CD14-positive monocyte (primary cell): ENCODE measurements at regions not wholly inside any gene's neighbourhood (a gene's known extent, or its start where the extent isn't known, plus 50 kb on each side); places are given as distances from the start of the nearest gene placed in this dataset.

Source experiments
- DNase-seq, 3 donors: peaks; one replicate each; pipeline ENCODE4 v3.0.0-alpha.2; 2011 to 2022
- H2AFZ ChIP-seq: 2 replicates; pipeline ENCODE4 v1.6.0; 2012; ENCODE audit warnings: mild to moderate bottlenecking, low read depth, low read length, inconsistent platforms; ENCODE audit not compliant: insufficient read depth, poor library complexity, severe bottlenecking
- H3K27ac ChIP-seq, 2 donors: 1 replicate in 1 of 2; 2 replicates in 1 of 2; pipeline ENCODE4 v1.5.1; 2012 to 2013; ENCODE audit warnings: low read length in 2 of 2, control low read depth in 1 of 2, inconsistent platforms in 1 of 2, low read depth in 1 of 2, mild to moderate bottlenecking in 1 of 2
- H3K27me3 ChIP-seq, 2 donors: one replicate each; pipeline versions ENCODE4 v1.6.0 to v1.6.1; 2011 to 2013; ENCODE audit warnings: low read length in 2 of 2; ENCODE audit not compliant: control insufficient read depth in 2 of 2, insufficient read depth in 2 of 2
- H3K36me3 ChIP-seq, 2 donors: replicated peaks in 1 of 2; 1 replicate in 1 of 2; 2 replicates in 1 of 2; pipeline versions ENCODE4 v1.5.1 to v1.6.1; 2012 to 2013; ENCODE audit warnings: low read length in 2 of 2, control low read depth in 1 of 2, inconsistent platforms in 1 of 2, mild to moderate bottlenecking in 1 of 2; ENCODE audit not compliant: insufficient read depth in 2 of 2, control insufficient read depth in 1 of 2
- H3K4me1 ChIP-seq, 2 donors: 1 replicate in 1 of 2; 2 replicates in 1 of 2; pipeline versions ENCODE4 v1.5.1 to v1.6.1; 2012 to 2013; ENCODE audit warnings: low read length in 2 of 2, control low read depth in 1 of 2, inconsistent platforms in 1 of 2, mild to moderate bottlenecking in 1 of 2, moderate library complexity in 1 of 2; ENCODE audit not compliant: insufficient read depth in 2 of 2, control insufficient read depth in 1 of 2
- H3K4me2 ChIP-seq: replicated peaks from 2 replicates; pipeline ENCODE3; 2012; ENCODE audit warnings: low read length, moderate library complexity, mild to moderate bottlenecking; ENCODE audit not compliant: poor library complexity, severe bottlenecking; ENCODE audit errors: extremely low read depth
- H3K4me3 ChIP-seq, 3 experiments: fragments of 200-600 bp in 1 of 3; sonication (generic) in 1 of 3; replicated peaks in 1 of 3; 1 replicate in 2 of 3; 2 replicates in 1 of 3; pipeline ENCODE4 v1.5.1; 2011 to 2013; ENCODE audit warnings: low read length in 3 of 3, mild to moderate bottlenecking in 3 of 3, control low read depth in 2 of 3, low read depth in 2 of 3, inconsistent platforms in 1 of 3, moderate library complexity in 1 of 3
- H3K79me2 ChIP-seq: 2 replicates; pipeline ENCODE4 v1.6.0; 2012; ENCODE audit warnings: mild to moderate bottlenecking, control low read depth, inconsistent platforms, low read length, moderate library complexity; ENCODE audit not compliant: insufficient read depth
- H3K9ac ChIP-seq: 2 replicates; pipeline ENCODE4 v1.6.0; 2017; ENCODE audit warnings: low read length, mild to moderate bottlenecking; ENCODE audit not compliant: insufficient read depth, poor library complexity, severe bottlenecking
- H3K9me3 ChIP-seq, 2 donors: replicated peaks in 1 of 2; 1 replicate in 1 of 2; 2 replicates in 1 of 2; pipeline versions ENCODE4 v1.5.1 to v1.6.1; 2012 to 2013; ENCODE audit warnings: low read length in 2 of 2, control low read depth in 1 of 2; ENCODE audit not compliant: control insufficient read depth in 1 of 2, insufficient read depth in 1 of 2
- H4K20me1 ChIP-seq: 2 replicates; pipeline ENCODE4 v1.6.0; 2012; ENCODE audit warnings: mild to moderate bottlenecking, low read length, control low read depth, moderate library complexity; ENCODE audit not compliant: insufficient read depth
- H3K27ac Mint-ChIP-seq, 7 donors: one replicate each; pipeline ENCODE4 v1.8.0; 2020; ENCODE audit warnings: mild to moderate bottlenecking in 7 of 7, mixed read lengths in 7 of 7, moderate library complexity in 6 of 7, inconsistent platforms in 2 of 7
- H3K27me3 Mint-ChIP-seq, 3 donors: one replicate each; pipeline ENCODE4 v1.8.0; 2021 to 2022; ENCODE audit warnings: low read depth in 3 of 3, mild to moderate bottlenecking in 3 of 3, mixed read lengths in 3 of 3, moderate library complexity in 3 of 3, inconsistent platforms in 1 of 3
- H3K36me3 Mint-ChIP-seq, 2 donors: one replicate each; pipeline ENCODE4 v1.8.0; 2020; ENCODE audit warnings: mixed read lengths in 2 of 2, inconsistent platforms in 1 of 2, mild to moderate bottlenecking in 1 of 2
- H3K4me1 Mint-ChIP-seq: one replicate; pipeline ENCODE4 v1.8.0; 2020; ENCODE audit warnings: mild to moderate bottlenecking, mixed read lengths
- H3K4me3 Mint-ChIP-seq, 2 donors: one replicate each; pipeline ENCODE4 v1.8.0; 2020; ENCODE audit warnings: mild to moderate bottlenecking in 2 of 2, mixed read lengths in 2 of 2, moderate library complexity in 1 of 2
- H3K9me3 Mint-ChIP-seq, 7 donors: one replicate each; pipeline ENCODE4 v1.8.0; 2020 to 2022; ENCODE audit warnings: mixed read lengths in 7 of 7, mild to moderate bottlenecking in 6 of 7, moderate library complexity in 6 of 7, inconsistent platforms in 2 of 7
- WGBS: methylation state at CpG from one replicate; pipeline ENCODE4 v1.1.5; 2013; ENCODE audit warnings: missing lambda C conversion rate; ENCODE audit not compliant: insufficient coverage; 5-methylcytosine and 5-hydroxymethylcytosine counted together
- intact Hi-C, 2 donors: fragments of 100-400 bp; cut with micrococcal nuclease; formaldehyde crosslinking; loops; one replicate each; pipeline versions ENCODE4 v1.15.0 to v1.15.1; 2023
- TF ChIP-seq, protein P1 (sequence below): fragments of 200-600 bp; IDR thresholded peaks from one replicate; pipeline ENCODE4 v1.8.0; 2022; ENCODE audit warnings: antibody characterized with exemption, mild to moderate bottlenecking

DNA sequence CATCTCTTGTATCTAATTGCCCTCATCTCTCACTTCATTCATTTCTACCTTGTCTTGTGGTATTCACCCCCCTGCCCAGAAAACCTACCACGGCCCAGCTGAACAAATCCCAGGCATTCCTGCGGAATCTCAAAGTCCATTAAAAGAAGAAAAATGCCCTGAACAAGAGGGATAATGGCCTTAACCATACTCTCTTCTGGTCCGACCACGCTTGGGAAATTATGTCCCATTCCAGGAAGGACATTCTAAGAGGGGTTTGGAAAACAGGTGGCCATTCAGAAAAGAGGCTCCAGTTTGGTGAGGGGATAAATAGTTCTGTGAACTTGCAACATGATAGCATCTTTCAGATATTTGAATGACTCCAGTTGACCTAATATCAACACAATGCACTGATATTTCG lies 349.9 kb upstream of the ZNF521 start:
- H3K27ac Mint-ChIP-seq: no peak overlapping the region
- TF ChIP-seq, protein P1, sequence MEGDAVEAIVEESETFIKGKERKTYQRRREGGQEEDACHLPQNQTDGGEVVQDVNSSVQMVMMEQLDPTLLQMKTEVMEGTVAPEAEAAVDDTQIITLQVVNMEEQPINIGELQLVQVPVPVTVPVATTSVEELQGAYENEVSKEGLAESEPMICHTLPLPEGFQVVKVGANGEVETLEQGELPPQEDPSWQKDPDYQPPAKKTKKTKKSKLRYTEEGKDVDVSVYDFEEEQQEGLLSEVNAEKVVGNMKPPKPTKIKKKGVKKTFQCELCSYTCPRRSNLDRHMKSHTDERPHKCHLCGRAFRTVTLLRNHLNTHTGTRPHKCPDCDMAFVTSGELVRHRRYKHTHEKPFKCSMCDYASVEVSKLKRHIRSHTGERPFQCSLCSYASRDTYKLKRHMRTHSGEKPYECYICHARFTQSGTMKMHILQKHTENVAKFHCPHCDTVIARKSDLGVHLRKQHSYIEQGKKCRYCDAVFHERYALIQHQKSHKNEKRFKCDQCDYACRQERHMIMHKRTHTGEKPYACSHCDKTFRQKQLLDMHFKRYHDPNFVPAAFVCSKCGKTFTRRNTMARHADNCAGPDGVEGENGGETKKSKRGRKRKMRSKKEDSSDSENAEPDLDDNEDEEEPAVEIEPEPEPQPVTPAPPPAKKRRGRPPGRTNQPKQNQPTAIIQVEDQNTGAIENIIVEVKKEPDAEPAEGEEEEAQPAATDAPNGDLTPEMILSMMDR: no peak
- Histone ChIP-seq H4K20me1 (no peaks in the 10 kb centered on the region), H3K4me2 (no peak overlapping the region), H3K27me3 (no peaks in the 10 kb centered on the region), H3K9me3 (no peaks in the 10 kb centered on the region), H3K4me3 (no peak overlapping the region), H3K4me1 (no peaks in the 10 kb centered on the region), H3K9ac (no peak overlapping the region), H3K36me3 (no peaks in the 10 kb centered on the region), H3K27ac (no peak overlapping the region), H2AFZ (no peak overlapping the region), H3K79me2 (no peaks in the 10 kb centered on the region)
- intact Hi-C loops: no loop called here
- H3K27me3 Mint-ChIP-seq: no peaks in the 10 kb centered on the region
- H3K4me3 Mint-ChIP-seq: no peak overlapping the region
- no CpG with 5 or more reads among the region's 5 CpGs for WGBS
- H3K4me1 Mint-ChIP-seq: no peaks in the 10 kb centered on the region
- no peaks in the 10 kb centered on the region for H3K36me3 Mint-ChIP-seq
- DNase-seq: no peak
- peaks cover 0 to 5% (median 2%) of the 10 kb centered on the region in 7 donors for H3K9me3 Mint-ChIP-seq

DNA sequence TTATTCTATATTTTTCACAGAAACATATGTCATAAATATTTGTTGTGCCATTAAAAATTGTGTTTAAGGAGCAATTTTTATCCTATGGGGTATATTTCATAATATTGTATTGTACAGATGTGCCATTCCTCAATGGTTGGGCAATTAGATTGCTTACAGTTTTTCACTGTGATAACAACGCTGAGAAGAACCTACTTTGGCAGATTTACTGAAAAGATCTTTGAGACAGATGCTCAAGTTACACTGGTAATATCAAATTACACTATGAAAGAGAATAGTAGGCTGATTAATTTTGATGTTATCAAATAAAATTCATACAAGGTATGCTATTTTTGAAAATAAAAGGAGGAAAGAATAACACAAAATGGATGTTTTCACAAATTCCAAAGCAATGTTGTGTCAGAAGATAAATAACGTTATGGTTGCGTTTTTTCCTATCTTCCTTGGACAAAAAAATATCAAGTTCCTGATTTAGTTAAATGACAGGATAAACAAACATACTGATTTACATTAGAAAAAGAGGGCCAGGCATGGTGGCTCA lies 335.1 kb upstream of the ZNF521 start:
- Mint-ChIP-seq H3K4me3 (no peak overlapping the region), H3K4me1 (no peaks in the 10 kb centered on the region), H3K36me3 (no peaks in the 10 kb centered on the region), H3K27me3 (peaks cover 0 to 3% (median 0%) of the 10 kb centered on the region in 3 donors), H3K27ac (no peak overlapping the region), H3K9me3 (peaks cover 3 to 11% (median 7%) of the 10 kb centered on the region in 7 donors)
- Histone ChIP-seq H2AFZ (no peak overlapping the region), H3K4me1 (no peaks in the 10 kb centered on the region), H4K20me1 (no peaks in the 10 kb centered on the region), H3K27ac (no peak overlapping the region), H3K4me2 (no peak overlapping the region), H3K27me3 (no peaks in the 10 kb centered on the region), H3K36me3 (no peaks in the 10 kb centered on the region), H3K79me2 (no peaks in the 10 kb centered on the region), H3K4me3 (no peak overlapping the region), H3K9ac (no peak overlapping the region), H3K9me3 (no peaks in the 10 kb centered on the region)
- DNase-seq: no peak
- intact Hi-C loops: no loop called here
- WGBS: no CpG with 5 or more reads among the region's 3 CpGs
- TF ChIP-seq, protein P1: no peak
